ENCODE measurements at regions not wholly inside any gene's neighbourhood (a gene's known extent, or its start where the extent isn't known, plus 50 kb on each side); places are given as distances from the start of the nearest gene placed in this dataset.

GRCh38 chr2:150417278-150417677, 70.2 kb downstream of the RND3 start:
- H3K4me3 ChIP-seq (ENCODE audit: low read length): no peak overlapping the region
- no peak for DNase-seq (ENCODE audit: low read depth)
- no peak for TF ChIP-seq CTCF (conservative IDR thresholded peaks at IDR 0.05; ENCODE audit: low read length)

- DNase-seq (ENCODE audit: low read depth): no peak
- no peak for TF ChIP-seq CTCF (conservative IDR thresholded peaks at IDR 0.05; ENCODE audit: low read length)
- no peak overlapping the region for H3K4me3 ChIP-seq (ENCODE audit: low read length)
These were observed 72.4 kb downstream of the RND3 start for GRCh38 chr2:150415022-150415421.

GRCh38 chr2:150413910-150414309, 73.6 kb downstream of the RND3 start:
- H3K4me3 ChIP-seq (ENCODE audit: low read length): no peak overlapping the region
- TF ChIP-seq CTCF (conservative IDR thresholded peaks at IDR 0.05; ENCODE audit: low read length): no peak
- DNase-seq (ENCODE audit: low read depth): no peak

- no peak overlapping the region for H3K4me3 ChIP-seq (ENCODE audit: low read length)
- no peak for TF ChIP-seq CTCF (conservative IDR thresholded peaks at IDR 0.05; ENCODE audit: low read length)
- no peak for DNase-seq (ENCODE audit: low read depth)
These were observed 74.1 kb downstream of the RND3 start for GRCh38 chr2:150413366-150413765.

- no peak overlapping the region for H3K4me3 ChIP-seq (ENCODE audit: low read length)
- no peak for TF ChIP-seq CTCF (conservative IDR thresholded peaks at IDR 0.05; ENCODE audit: low read length)
- DNase-seq (ENCODE audit: low read depth): peak; percentile 73
These were observed 76.7 kb downstream of the RND3 start for GRCh38 chr2:150410809-150411208.

GRCh38 chr2:150409196-150409595, 78.3 kb downstream of the RND3 start:
- DNase-seq (ENCODE audit: low read depth): no peak
- no peak for TF ChIP-seq CTCF (conservative IDR thresholded peaks at IDR 0.05; ENCODE audit: low read length)
- no peak overlapping the region for H3K4me3 ChIP-seq (ENCODE audit: low read length)

GRCh38 chr2:150404147-150404546, 83.3 kb downstream of the RND3 start:
- no peak overlapping the region for H3K4me3 ChIP-seq (ENCODE audit: low read length)
- DNase-seq (ENCODE audit: low read depth): no peak
- TF ChIP-seq CTCF (conservative IDR thresholded peaks at IDR 0.05; ENCODE audit: low read length): no peak

Measured in AG10803 (cell line).